ENCODE measurements at regions not wholly inside any gene's neighbourhood (a gene's known extent, or its start where the extent isn't known, plus 50 kb on each side); places are given as distances from the start of the nearest gene placed in this dataset.

DNA sequence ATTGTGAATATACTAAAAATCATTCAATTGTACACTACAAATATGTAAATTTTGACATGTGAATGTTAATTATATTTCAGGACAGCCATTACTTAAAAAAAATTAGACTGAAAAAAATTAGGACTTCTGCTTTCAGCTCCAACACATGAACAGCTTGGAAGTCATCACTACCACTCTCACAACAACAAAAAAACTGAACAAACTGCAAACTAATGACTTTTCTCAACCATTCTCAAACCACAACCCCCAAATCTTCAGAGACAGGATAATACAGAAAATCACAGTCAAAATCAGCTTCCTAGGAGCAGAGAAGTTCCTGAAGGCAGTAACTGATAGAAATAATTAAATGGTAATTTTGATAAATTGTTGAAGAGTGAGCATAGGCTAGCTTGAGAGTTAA, 686.4 kb downstream of the TLE1 start:
- TF ChIP-seq, protein P1, sequence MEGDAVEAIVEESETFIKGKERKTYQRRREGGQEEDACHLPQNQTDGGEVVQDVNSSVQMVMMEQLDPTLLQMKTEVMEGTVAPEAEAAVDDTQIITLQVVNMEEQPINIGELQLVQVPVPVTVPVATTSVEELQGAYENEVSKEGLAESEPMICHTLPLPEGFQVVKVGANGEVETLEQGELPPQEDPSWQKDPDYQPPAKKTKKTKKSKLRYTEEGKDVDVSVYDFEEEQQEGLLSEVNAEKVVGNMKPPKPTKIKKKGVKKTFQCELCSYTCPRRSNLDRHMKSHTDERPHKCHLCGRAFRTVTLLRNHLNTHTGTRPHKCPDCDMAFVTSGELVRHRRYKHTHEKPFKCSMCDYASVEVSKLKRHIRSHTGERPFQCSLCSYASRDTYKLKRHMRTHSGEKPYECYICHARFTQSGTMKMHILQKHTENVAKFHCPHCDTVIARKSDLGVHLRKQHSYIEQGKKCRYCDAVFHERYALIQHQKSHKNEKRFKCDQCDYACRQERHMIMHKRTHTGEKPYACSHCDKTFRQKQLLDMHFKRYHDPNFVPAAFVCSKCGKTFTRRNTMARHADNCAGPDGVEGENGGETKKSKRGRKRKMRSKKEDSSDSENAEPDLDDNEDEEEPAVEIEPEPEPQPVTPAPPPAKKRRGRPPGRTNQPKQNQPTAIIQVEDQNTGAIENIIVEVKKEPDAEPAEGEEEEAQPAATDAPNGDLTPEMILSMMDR (conservative IDR thresholded peaks at IDR 0.05 in 1 of 2, IDR thresholded peaks at IDR 0.05 in 1 of 2; ENCODE audit: extremely low read depth in 1 of 2, insufficient read depth in 1 of 2, low read depth in 1 of 2, low read length in 2 of 2), result no peak
- no peak for TF ChIP-seq EZH2 (IDR thresholded peaks at IDR 0.05; ENCODE audit: borderline replicate concordance, low read length)

Data from mammary epithelial cell (primary cell).